CD14-positive monocyte (primary cell): ENCODE measurements at regions not wholly inside any gene's neighbourhood (a gene's known extent, or its start where the extent isn't known, plus 50 kb on each side); places are given as distances from the start of the nearest gene placed in this dataset.

Source experiments
- DNase-seq, 3 donors: peaks; one replicate each; pipeline ENCODE4 v3.0.0-alpha.2; 2011 to 2022
- H2AFZ ChIP-seq: 2 replicates; pipeline ENCODE4 v1.6.0; 2012; ENCODE audit warnings: mild to moderate bottlenecking, low read depth, low read length, inconsistent platforms; ENCODE audit not compliant: insufficient read depth, poor library complexity, severe bottlenecking
- H3K27ac ChIP-seq, 2 donors: 1 replicate in 1 of 2; 2 replicates in 1 of 2; pipeline ENCODE4 v1.5.1; 2012 to 2013; ENCODE audit warnings: low read length in 2 of 2, control low read depth in 1 of 2, inconsistent platforms in 1 of 2, low read depth in 1 of 2, mild to moderate bottlenecking in 1 of 2
- H3K27me3 ChIP-seq, 2 donors: one replicate each; pipeline versions ENCODE4 v1.6.0 to v1.6.1; 2011 to 2013; ENCODE audit warnings: low read length in 2 of 2; ENCODE audit not compliant: control insufficient read depth in 2 of 2, insufficient read depth in 2 of 2
- H3K36me3 ChIP-seq, 2 donors: replicated peaks in 1 of 2; 1 replicate in 1 of 2; 2 replicates in 1 of 2; pipeline versions ENCODE4 v1.5.1 to v1.6.1; 2012 to 2013; ENCODE audit warnings: low read length in 2 of 2, control low read depth in 1 of 2, inconsistent platforms in 1 of 2, mild to moderate bottlenecking in 1 of 2; ENCODE audit not compliant: insufficient read depth in 2 of 2, control insufficient read depth in 1 of 2
- H3K4me1 ChIP-seq, 2 donors: 1 replicate in 1 of 2; 2 replicates in 1 of 2; pipeline versions ENCODE4 v1.5.1 to v1.6.1; 2012 to 2013; ENCODE audit warnings: low read length in 2 of 2, control low read depth in 1 of 2, inconsistent platforms in 1 of 2, mild to moderate bottlenecking in 1 of 2, moderate library complexity in 1 of 2; ENCODE audit not compliant: insufficient read depth in 2 of 2, control insufficient read depth in 1 of 2
- H3K4me2 ChIP-seq: replicated peaks from 2 replicates; pipeline ENCODE3; 2012; ENCODE audit warnings: low read length, moderate library complexity, mild to moderate bottlenecking; ENCODE audit not compliant: poor library complexity, severe bottlenecking; ENCODE audit errors: extremely low read depth
- H3K4me3 ChIP-seq, 3 experiments: fragments of 200-600 bp in 1 of 3; sonication (generic) in 1 of 3; replicated peaks in 1 of 3; 1 replicate in 2 of 3; 2 replicates in 1 of 3; pipeline ENCODE4 v1.5.1; 2011 to 2013; ENCODE audit warnings: low read length in 3 of 3, mild to moderate bottlenecking in 3 of 3, control low read depth in 2 of 3, low read depth in 2 of 3, inconsistent platforms in 1 of 3, moderate library complexity in 1 of 3
- H3K79me2 ChIP-seq: 2 replicates; pipeline ENCODE4 v1.6.0; 2012; ENCODE audit warnings: mild to moderate bottlenecking, control low read depth, inconsistent platforms, low read length, moderate library complexity; ENCODE audit not compliant: insufficient read depth
- H3K9ac ChIP-seq: 2 replicates; pipeline ENCODE4 v1.6.0; 2017; ENCODE audit warnings: low read length, mild to moderate bottlenecking; ENCODE audit not compliant: insufficient read depth, poor library complexity, severe bottlenecking
- H3K9me3 ChIP-seq, 2 donors: replicated peaks in 1 of 2; 1 replicate in 1 of 2; 2 replicates in 1 of 2; pipeline versions ENCODE4 v1.5.1 to v1.6.1; 2012 to 2013; ENCODE audit warnings: low read length in 2 of 2, control low read depth in 1 of 2; ENCODE audit not compliant: control insufficient read depth in 1 of 2, insufficient read depth in 1 of 2
- H4K20me1 ChIP-seq: 2 replicates; pipeline ENCODE4 v1.6.0; 2012; ENCODE audit warnings: mild to moderate bottlenecking, low read length, control low read depth, moderate library complexity; ENCODE audit not compliant: insufficient read depth
- H3K27ac Mint-ChIP-seq, 7 donors: one replicate each; pipeline ENCODE4 v1.8.0; 2020; ENCODE audit warnings: mild to moderate bottlenecking in 7 of 7, mixed read lengths in 7 of 7, moderate library complexity in 6 of 7, inconsistent platforms in 2 of 7
- H3K27me3 Mint-ChIP-seq, 3 donors: one replicate each; pipeline ENCODE4 v1.8.0; 2021 to 2022; ENCODE audit warnings: low read depth in 3 of 3, mild to moderate bottlenecking in 3 of 3, mixed read lengths in 3 of 3, moderate library complexity in 3 of 3, inconsistent platforms in 1 of 3
- H3K36me3 Mint-ChIP-seq, 2 donors: one replicate each; pipeline ENCODE4 v1.8.0; 2020; ENCODE audit warnings: mixed read lengths in 2 of 2, inconsistent platforms in 1 of 2, mild to moderate bottlenecking in 1 of 2
- H3K4me1 Mint-ChIP-seq: one replicate; pipeline ENCODE4 v1.8.0; 2020; ENCODE audit warnings: mild to moderate bottlenecking, mixed read lengths
- H3K4me3 Mint-ChIP-seq, 2 donors: one replicate each; pipeline ENCODE4 v1.8.0; 2020; ENCODE audit warnings: mild to moderate bottlenecking in 2 of 2, mixed read lengths in 2 of 2, moderate library complexity in 1 of 2
- H3K9me3 Mint-ChIP-seq, 7 donors: one replicate each; pipeline ENCODE4 v1.8.0; 2020 to 2022; ENCODE audit warnings: mixed read lengths in 7 of 7, mild to moderate bottlenecking in 6 of 7, moderate library complexity in 6 of 7, inconsistent platforms in 2 of 7
- CTCF ChIP-seq: fragments of 200-600 bp; IDR thresholded peaks from one replicate; pipeline ENCODE4 v1.8.0; 2022; ENCODE audit warnings: antibody characterized with exemption, mild to moderate bottlenecking
- WGBS: methylation state at CpG from one replicate; pipeline ENCODE4 v1.1.5; 2013; ENCODE audit warnings: missing lambda C conversion rate; ENCODE audit not compliant: insufficient coverage; 5-methylcytosine and 5-hydroxymethylcytosine counted together
- intact Hi-C, 2 donors: fragments of 100-400 bp; cut with micrococcal nuclease; formaldehyde crosslinking; loops; one replicate each; pipeline versions ENCODE4 v1.15.0 to v1.15.1; 2023

GRCh38 chr6:145116591-145117178 lies 618.6 kb downstream of the EPM2A start:
- Mint-ChIP-seq H3K27ac (no peak overlapping the region), H3K27me3 (peaks cover 0 to 2% (median 0%) of the 10 kb centered on the region in 3 donors), H3K9me3 (peaks cover 0 to 2% (median 0%) of the 10 kb centered on the region in 7 donors), H3K36me3 (no peaks in the 10 kb centered on the region), H3K4me1 (no peaks in the 10 kb centered on the region), H3K4me3 (no peak overlapping the region)
- intact Hi-C loops = no loop called here
- TF ChIP-seq CTCF = no peak
- no peaks in the 10 kb centered on the region for H4K20me1 ChIP-seq
- no peaks in the 10 kb centered on the region for H3K36me3 ChIP-seq
- no peaks in the 10 kb centered on the region for H3K27me3 ChIP-seq
- no peak overlapping the region for H3K9ac ChIP-seq
- H3K4me3 ChIP-seq = no peak overlapping the region
- no peak overlapping the region for H3K27ac ChIP-seq
- no peak for DNase-seq
- no peaks in the 10 kb centered on the region for H3K4me1 ChIP-seq
- H3K79me2 ChIP-seq = no peaks in the 10 kb centered on the region
- 94% methylated on average over 6 of the region's 8 CpGs for WGBS
- no peak overlapping the region for H2AFZ ChIP-seq
- no peak overlapping the region for H3K4me2 ChIP-seq
- no peaks in the 10 kb centered on the region for H3K9me3 ChIP-seq

- intact Hi-C loops = no loop called here
- peaks cover 0 to 2% (median 2%) of the 10 kb centered on the region in 3 donors for H3K27me3 Mint-ChIP-seq
- H3K4me2 ChIP-seq = no peak overlapping the region
- no peaks in the 10 kb centered on the region for H3K79me2 ChIP-seq
- no peaks in the 10 kb centered on the region for H3K27me3 ChIP-seq
- no peak for DNase-seq
- H3K9me3 Mint-ChIP-seq = peaks cover 0 to 10% (median 5%) of the 10 kb centered on the region in 7 donors
- peaks cover 0 to 5% of the 10 kb centered on the region in 2 donors for H3K9me3 ChIP-seq
- H4K20me1 ChIP-seq = no peaks in the 10 kb centered on the region
- no peaks in the 10 kb centered on the region for H3K36me3 ChIP-seq
- H3K4me3 ChIP-seq = no peak overlapping the region
- H3K4me3 Mint-ChIP-seq = no peak overlapping the region
- no peak overlapping the region for H3K27ac Mint-ChIP-seq
- H3K36me3 Mint-ChIP-seq = no peaks in the 10 kb centered on the region
- H3K9ac ChIP-seq = no peak overlapping the region
- WGBS = no CpG with 5 or more reads among the region's 4 CpGs
- no peaks in the 10 kb centered on the region for H3K4me1 Mint-ChIP-seq
- H3K27ac ChIP-seq = no peak overlapping the region
- TF ChIP-seq CTCF = no peak
- H3K4me1 ChIP-seq = no peaks in the 10 kb centered on the region
- no peak overlapping the region for H2AFZ ChIP-seq
Measured at GRCh38 chr6:145118224-145118623, 617.1 kb downstream of the EPM2A start.
